AG08395 (cell line): ENCODE measurements at regions not wholly inside any gene's neighbourhood (a gene's known extent, or its start where the extent isn't known, plus 50 kb on each side); places are given as distances from the start of the nearest gene placed in this dataset.
A peak's percentile ranks its signal among the peaks of the same experiment; 100 is the strongest.

Experiments used
- DNase-seq: peaks from one replicate; pipeline ENCODE4 v3.0.0; 2012; ENCODE audit warnings: mixed read lengths, low spot score

GRCh38 chr14:94953541-94954260, 183.8 kb upstream of the GSC start:
- no peak for DNase-seq

GRCh38 chr14:94952097-94952496, 182.2 kb upstream of the GSC start:
- DNase-seq, result no peak

- no peak for DNase-seq
Observed at GRCh38 chr14:94946244-94946643, 176.3 kb upstream of the GSC start.

- DNase-seq, result no peak
Observed at GRCh38 chr14:94945615-94946014, 175.7 kb upstream of the GSC start.

- DNase-seq, result no peak
Observed at GRCh38 chr14:94944636-94945258, 174.8 kb upstream of the GSC start.

- no peak for DNase-seq
Observed at GRCh38 chr14:94942601-94943000, 172.7 kb upstream of the GSC start.

GRCh38 chr14:94941311-94941710, 171.4 kb upstream of the GSC start:
- DNase-seq, result no peak

GRCh38 chr14:94940263-94940993, 170.5 kb upstream of the GSC start:
- no peak for DNase-seq

GRCh38 chr14:94938016-94938415, 168.1 kb upstream of the GSC start:
- DNase-seq, result no peak

- peak; percentile 34 for DNase-seq
Observed at GRCh38 chr14:94936901-94937685, 167.2 kb upstream of the GSC start.

- DNase-seq, result peak; percentile 83
Observed at GRCh38 chr14:94936401-94936892, 166.5 kb upstream of the GSC start.

GRCh38 chr14:94935706-94936300, 165.9 kb upstream of the GSC start:
- no peak for DNase-seq

GRCh38 chr14:94934276-94934810, 164.4 kb upstream of the GSC start:
- no peak for DNase-seq

- DNase-seq, result peak; percentile 43
Observed at GRCh38 chr14:94933486-94933885, 163.6 kb upstream of the GSC start.

- no peak for DNase-seq
Observed at GRCh38 chr14:94932589-94932988, 162.7 kb upstream of the GSC start.

GRCh38 chr14:94930690-94931089, 160.8 kb upstream of the GSC start:
- DNase-seq, result no peak

GRCh38 chr14:94929354-94929753, 159.4 kb upstream of the GSC start:
- no peak for DNase-seq

GRCh38 chr14:94926176-94926575, 156.3 kb upstream of the GSC start:
- no peak for DNase-seq

GRCh38 chr14:94925416-94926173, 155.7 kb upstream of the GSC start:
- DNase-seq, result no peak

- DNase-seq, result no peak
Observed at GRCh38 chr14:94924189-94924588, 154.3 kb upstream of the GSC start.

- no peak for DNase-seq
Observed at GRCh38 chr14:94923786-94924185, 153.9 kb upstream of the GSC start.
